GM12891 (cell line): ENCODE measurements at regions not wholly inside any gene's neighbourhood (a gene's known extent, or its start where the extent isn't known, plus 50 kb on each side); places are given as distances from the start of the nearest gene placed in this dataset.

Experiments used
- PAX5 ChIP-seq: IDR thresholded peaks from 2 replicates; pipeline ENCODE4 v1.6.1; 2011; ENCODE audit warnings: low read length, moderate library complexity, mild to moderate bottlenecking; ENCODE audit not compliant: insufficient read depth, severe bottlenecking
- POLR2A ChIP-seq: IDR thresholded peaks from 2 replicates; pipeline ENCODE4 v1.6.1; 2011; ENCODE audit warnings: low read depth, low read length, control low read depth
- POLR2AphosphoS5 ChIP-seq: IDR thresholded peaks from 2 replicates; pipeline ENCODE4 v1.6.1; 2011; ENCODE audit warnings: low read depth, low read length, control low read depth
- SPI1 ChIP-seq: IDR thresholded peaks from 2 replicates; pipeline ENCODE4 v1.6.1; 2011; ENCODE audit warnings: low read depth, low read length, control low read depth
- TAF1 ChIP-seq: IDR thresholded peaks from 2 replicates; pipeline ENCODE4 v1.6.1; 2011; ENCODE audit warnings: low read depth, low read length, control low read depth

DNA sequence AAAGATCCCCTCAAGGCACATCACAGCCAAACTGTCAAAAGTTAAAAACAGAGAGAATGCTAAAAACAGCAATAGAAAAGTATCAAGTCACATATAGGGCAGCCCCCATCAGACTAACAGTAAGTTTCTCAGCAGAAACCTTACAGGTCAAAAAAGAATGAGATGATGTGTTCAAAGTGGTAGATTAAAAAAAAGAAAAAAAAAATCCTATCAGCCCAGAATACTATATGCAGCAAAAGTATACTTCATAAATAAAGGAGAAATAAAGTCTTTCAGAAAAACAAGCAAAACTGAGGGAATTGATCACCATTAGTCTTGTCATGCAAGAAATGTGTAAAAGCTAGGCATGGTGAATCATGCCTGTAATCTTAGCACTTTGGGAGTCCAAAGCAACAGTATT, 99.9 kb upstream of the RAD23B start:
- TF ChIP-seq POLR2A, result no peak
- TF ChIP-seq TAF1, result no peak
- no peak for TF ChIP-seq POLR2AphosphoS5
- no peak for TF ChIP-seq SPI1
- no peak for TF ChIP-seq PAX5
